HEK293 (cell line): ENCODE measurements at regions not wholly inside any gene's neighbourhood (a gene's known extent, or its start where the extent isn't known, plus 50 kb on each side); places are given as distances from the start of the nearest gene placed in this dataset.

Experiments used
- SCRT1 ChIP-seq: fragments of 450-650 bp; formaldehyde crosslinking; IDR thresholded peaks from 2 replicates; pipeline ENCODE4 v1.5.1; 2016; ENCODE audit warnings: missing biosample characterization, missing genetic modification characterization, borderline replicate concordance
- ZFP3 ChIP-seq: fragments of 450-650 bp; formaldehyde crosslinking; IDR thresholded peaks from 2 replicates; pipeline ENCODE4 v1.5.1; 2016; ENCODE audit warnings: low read depth, missing biosample characterization, missing genetic modification characterization
- ZNF10 ChIP-seq: fragments of 450-650 bp; formaldehyde crosslinking; IDR thresholded peaks from 2 replicates; pipeline ENCODE4 v1.5.1; 2017; ENCODE audit warnings: missing biosample characterization, missing genetic modification characterization
- ZNF146 ChIP-seq: fragments of 450-650 bp; formaldehyde crosslinking; IDR thresholded peaks from 2 replicates; pipeline ENCODE4 v1.5.1; 2016; ENCODE audit warnings: missing biosample characterization, missing genetic modification characterization
- TF ChIP-seq, protein P1 (sequence below): sonication (generic); formaldehyde crosslinking; IDR thresholded peaks from 2 replicates; pipeline ENCODE4 v1.8.1; 2022; ENCODE audit warnings: mild to moderate bottlenecking, moderate library complexity, missing genetic modification reagents
- TF ChIP-seq, protein P2 (sequence below): fragments of 450-650 bp; formaldehyde crosslinking; IDR thresholded peaks from 2 replicates; pipeline ENCODE4 v1.5.1; 2016; ENCODE audit warnings: missing biosample characterization, missing genetic modification characterization

DNA sequence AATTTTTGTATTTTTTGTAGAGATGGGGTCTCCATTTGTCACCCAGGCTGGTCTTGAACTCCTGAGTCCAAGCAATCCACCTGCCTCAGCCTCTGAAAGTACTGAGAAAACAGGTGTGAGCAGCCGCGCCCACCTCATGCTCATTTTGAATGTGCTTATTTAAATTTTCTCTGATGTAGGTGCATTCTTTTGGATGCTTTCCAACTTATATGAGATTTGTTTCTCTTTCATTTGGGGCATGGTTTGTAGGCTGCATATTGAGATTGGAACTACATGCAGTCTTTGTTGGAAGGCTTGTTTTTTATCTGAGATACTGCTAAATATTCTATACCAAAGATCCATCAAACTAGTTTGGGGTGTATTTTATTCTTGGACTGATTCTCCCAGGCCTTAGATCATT is 81.0 kb upstream of the IVNS1ABP start:
- TF ChIP-seq ZNF10 (no peak), SCRT1 (no peak), ZFP3 (no peak), ZNF146 (tag by site-specific recombination) (no peak)
- TF ChIP-seq, protein P1, sequence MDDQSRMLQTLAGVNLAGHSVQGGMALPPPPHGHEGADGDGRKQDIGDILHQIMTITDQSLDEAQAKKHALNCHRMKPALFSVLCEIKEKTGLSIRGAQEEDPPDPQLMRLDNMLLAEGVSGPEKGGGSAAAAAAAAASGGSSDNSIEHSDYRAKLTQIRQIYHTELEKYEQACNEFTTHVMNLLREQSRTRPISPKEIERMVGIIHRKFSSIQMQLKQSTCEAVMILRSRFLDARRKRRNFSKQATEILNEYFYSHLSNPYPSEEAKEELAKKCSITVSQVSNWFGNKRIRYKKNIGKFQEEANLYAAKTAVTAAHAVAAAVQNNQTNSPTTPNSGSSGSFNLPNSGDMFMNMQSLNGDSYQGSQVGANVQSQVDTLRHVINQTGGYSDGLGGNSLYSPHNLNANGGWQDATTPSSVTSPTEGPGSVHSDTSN (CRISPR knock-in tag) = no peak
- TF ChIP-seq, protein P2, sequence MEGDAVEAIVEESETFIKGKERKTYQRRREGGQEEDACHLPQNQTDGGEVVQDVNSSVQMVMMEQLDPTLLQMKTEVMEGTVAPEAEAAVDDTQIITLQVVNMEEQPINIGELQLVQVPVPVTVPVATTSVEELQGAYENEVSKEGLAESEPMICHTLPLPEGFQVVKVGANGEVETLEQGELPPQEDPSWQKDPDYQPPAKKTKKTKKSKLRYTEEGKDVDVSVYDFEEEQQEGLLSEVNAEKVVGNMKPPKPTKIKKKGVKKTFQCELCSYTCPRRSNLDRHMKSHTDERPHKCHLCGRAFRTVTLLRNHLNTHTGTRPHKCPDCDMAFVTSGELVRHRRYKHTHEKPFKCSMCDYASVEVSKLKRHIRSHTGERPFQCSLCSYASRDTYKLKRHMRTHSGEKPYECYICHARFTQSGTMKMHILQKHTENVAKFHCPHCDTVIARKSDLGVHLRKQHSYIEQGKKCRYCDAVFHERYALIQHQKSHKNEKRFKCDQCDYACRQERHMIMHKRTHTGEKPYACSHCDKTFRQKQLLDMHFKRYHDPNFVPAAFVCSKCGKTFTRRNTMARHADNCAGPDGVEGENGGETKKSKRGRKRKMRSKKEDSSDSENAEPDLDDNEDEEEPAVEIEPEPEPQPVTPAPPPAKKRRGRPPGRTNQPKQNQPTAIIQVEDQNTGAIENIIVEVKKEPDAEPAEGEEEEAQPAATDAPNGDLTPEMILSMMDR (tag by site-specific recombination) = no peak
